K562 (cell line): ENCODE measurements at regions not wholly inside any gene's neighbourhood (a gene's known extent, or its start where the extent isn't known, plus 50 kb on each side); places are given as distances from the start of the nearest gene placed in this dataset.

Experiments
- ATAC-seq: fragments of 200-7000 bp; cut with Tn5 transposase; 3 replicates; pipeline ENCODE4 v1.9.1; 2020; ENCODE audit warnings: moderate library complexity
- BruUV-seq: library from RNA; stranded (reverse); fragments of 400-500 nt; replicated peaks from 2 replicates; lab custom pipeline; 2021; lab: Mats Ljungman, UMichigan
- CTCF ChIA-PET: fragments of 300-600 bp; formaldehyde crosslinking; extraction: SDS; loops from one replicate; lab custom pipeline; 2021; ENCODE audit warnings: low intra/inter-chr PET ratio; lab: Yijun Ruan, JAX
- POLR2A ChIA-PET: fragments of 300-600, 350-650 bp; sonication (Branson Sonifier 250); formaldehyde crosslinking; extraction: SDS; loops from one replicate; lab custom pipeline; 2021; ENCODE audit warnings: antibody characterized with exemption, inconsistent platforms; lab: Yijun Ruan, JAX
- DNase-seq, 4 experiments: peaks; one replicate each; pipeline versions ENCODE4 v3.0.0 to v3.0.0-alpha.2; 2011 to 2018; ENCODE audit warnings: low spot score in 3 of 4, mixed read lengths in 3 of 4; ENCODE audit errors: extremely low read depth in 1 of 4
- FAIRE-seq: peaks from 2 replicates; lab custom pipeline; 2011; peaks lifted over from hg19 to GRCh38; lab: Jason Lieb, UNC
- H2AFZ ChIP-seq: 2 replicates; pipeline ENCODE4 v1.6.0; 2011; ENCODE audit warnings: low read depth, low read length, control low read depth, inconsistent platforms
- H3K27ac ChIP-seq: fragments of 200-600 bp; 3 replicates; pipeline ENCODE4 v1.8.0; 2011; ENCODE audit warnings: low read depth, mild to moderate bottlenecking, control low read depth, inconsistent platforms, low read length, moderate library complexity, mixed read lengths; ENCODE audit errors: extremely low read depth
- H3K27me3 ChIP-seq, 2 experiments: fragments of 300-600 bp in 1 of 2; 2 replicates in 1 of 2; 3 replicates in 1 of 2; pipeline versions ENCODE4 v1.6.0 to v1.8.0; 2011; ENCODE audit warnings: inconsistent platforms in 2 of 2, low read length in 2 of 2, mild to moderate bottlenecking in 1 of 2, mixed read lengths in 1 of 2, moderate library complexity in 1 of 2; ENCODE audit not compliant: control insufficient read depth in 2 of 2, insufficient read depth in 2 of 2
- H3K36me3 ChIP-seq: fragments of 300-600 bp; 3 replicates; pipeline ENCODE4 v1.8.0; 2011; ENCODE audit warnings: mild to moderate bottlenecking, low read length, inconsistent platforms; ENCODE audit not compliant: control insufficient read depth, insufficient read depth
- H3K4me1 ChIP-seq, 2 experiments: fragments of 200-600 bp in 1 of 2; replicated peaks in 1 of 2; 2 replicates in 1 of 2; 3 replicates in 1 of 2; pipeline versions ENCODE4 v1.5.1 to v1.8.0; 2011; ENCODE audit warnings: inconsistent platforms in 2 of 2, low read length in 2 of 2, mild to moderate bottlenecking in 1 of 2, mixed read lengths in 1 of 2, moderate library complexity in 1 of 2; ENCODE audit not compliant: control insufficient read depth in 2 of 2, insufficient read depth in 2 of 2
- H3K4me2 ChIP-seq: 2 replicates; pipeline ENCODE4 v1.6.1; 2011; ENCODE audit warnings: low read length, control low read depth, inconsistent platforms, mixed read lengths; ENCODE audit not compliant: insufficient read depth
- H3K4me3 ChIP-seq: fragments of 200-600 bp; sonication (generic), shearing (Covaris generic); 2 replicates; pipeline ENCODE4 v1.5.1; 2016; ENCODE audit warnings: control low read depth, inconsistent platforms
- H3K79me2 ChIP-seq: fragments of 200-600 bp; 3 replicates; pipeline ENCODE4 v1.8.0; 2011; ENCODE audit warnings: low read length, inconsistent platforms; ENCODE audit not compliant: control insufficient read depth, insufficient read depth
- H3K9ac ChIP-seq, 2 experiments: 2 replicates each; pipeline versions ENCODE4 v1.6.0 to v1.6.1; 2011; ENCODE audit warnings: low read depth in 2 of 2, low read length in 2 of 2, control low read depth in 1 of 2, inconsistent platforms in 1 of 2, mild to moderate bottlenecking in 1 of 2, mixed read lengths in 1 of 2; ENCODE audit not compliant: insufficient read depth in 1 of 2
- H3K9me1 ChIP-seq: one replicate; pipeline ENCODE4 v1.6.0; 2011; ENCODE audit warnings: inconsistent platforms, mild to moderate bottlenecking, low read length, moderate library complexity; ENCODE audit not compliant: control insufficient read depth, insufficient read depth
- H3K9me3 ChIP-seq: replicated peaks from 2 replicates; pipeline ENCODE4 v1.5.1; 2011; ENCODE audit warnings: low read depth, low read length, inconsistent platforms; ENCODE audit not compliant: control insufficient read depth, insufficient read depth
- H4K20me1 ChIP-seq: replicated peaks from 2 replicates; pipeline ENCODE4 v1.6.1; 2011; ENCODE audit warnings: low read length, inconsistent platforms, mixed read lengths; ENCODE audit not compliant: control insufficient read depth, insufficient read depth
- ARID1B ChIP-seq: fragments of 450-650 bp; IDR thresholded peaks from 2 replicates; pipeline ENCODE4 v1.6.1; 2016; ENCODE audit warnings: antibody characterized with exemption, mild to moderate bottlenecking, inconsistent platforms
- CBFA2T2 ChIP-seq: fragments of 450-650 bp; conservative IDR thresholded peaks from 2 replicates; pipeline ENCODE4 v1.6.1; 2017; ENCODE audit warnings: mild to moderate bottlenecking
- MEF2D ChIP-seq: conservative IDR thresholded peaks from 2 replicates; pipeline ENCODE4 v1.6.1; 2016; ENCODE audit warnings: low read depth, missing genetic modification characterization, missing compliant biosample characterization
- NR3C1 ChIP-seq: sonication (generic); formaldehyde crosslinking; IDR thresholded peaks from 2 replicates; pipeline ENCODE4 v1.8.1; 2022; ENCODE audit warnings: missing genetic modification reagents
- SMC3 ChIP-seq: conservative IDR thresholded peaks from 2 replicates; pipeline ENCODE4 v1.6.1; 2011; ENCODE audit warnings: low read depth, low read length, improper control_type of control experiment; ENCODE audit not compliant: insufficient read depth
- U2AF2 ChIP-seq: fragments of 200-400 bp; formaldehyde crosslinking; optimal IDR thresholded peaks from 2 replicates; pipeline ENCODE3; 2017; ENCODE audit warnings: low read depth, mild to moderate bottlenecking, low read length
- ZFP1 ChIP-seq: fragments of 450-650 bp; formaldehyde crosslinking; IDR thresholded peaks from 2 replicates; pipeline ENCODE4 v1.4.0; 2020; ENCODE audit warnings: mild to moderate bottlenecking, mixed read lengths
- ZNF12 ChIP-seq: sonication (generic); formaldehyde crosslinking; IDR thresholded peaks from 2 replicates; pipeline ENCODE4 v1.4.0; 2020; ENCODE audit warnings: mild to moderate bottlenecking, missing genetic modification reagents
- ZNF780A ChIP-seq: fragments of 250-450 bp; sonication (Bioruptor Pico); IDR thresholded peaks from 2 replicates; pipeline ENCODE4 v1.5.0; 2021; ENCODE audit warnings: mild to moderate bottlenecking
- WGBS: fragments of 100-300 bp; shearing (Covaris generic); methylation state at CpG from one replicate; pipeline ENCODE4 v1.1.6; 2016; ENCODE audit warnings: low coverage, mixed read lengths; ENCODE audit not compliant: insufficient coverage; ENCODE audit errors: missing lambda C conversion rate; 5-methylcytosine and 5-hydroxymethylcytosine counted together
- in situ Hi-C: fragments of 300-500 bp; cut with MboI; formaldehyde crosslinking; loops from 4 replicates; pipeline ENCODE4 v1.15.0; 2018; ENCODE audit warnings: inconsistent platforms, mixed read lengths
- intact Hi-C: fragments of 100-400 bp; cut with micrococcal nuclease; formaldehyde crosslinking; loops from 2 replicates; pipeline ENCODE4 v1.14.2; 2022

GRCh38 chr12:4822572-4822971, 87.1 kb upstream of the KCNA1 start:
- 0% methylated on average over 10 of the region's 11 CpGs for WGBS
- H3K27ac ChIP-seq, result no peak overlapping the region
- no peak for TF ChIP-seq ZFP1 (CRISPR knock-in tag)
- no peak for TF ChIP-seq CBFA2T2
- no peak for TF ChIP-seq SMC3
- TF ChIP-seq ZNF12 (CRISPR knock-in tag), result no peak
- no peak for TF ChIP-seq U2AF2
- TF ChIP-seq ARID1B, result no peak
- TF ChIP-seq ZNF780A (CRISPR knock-in tag), result no peak
- no peak for TF ChIP-seq MEF2D (tag)
- no peak for TF ChIP-seq NR3C1 (CRISPR knock-in tag)
- TF ChIP-seq, all 486 proteins: peak for 0
- Histone ChIP-seq H2AFZ (no peak overlapping the region), H3K9me1 (no peaks in the 10 kb centered on the region), H3K9ac (no peak overlapping the region), H3K79me2 (no peaks in the 10 kb centered on the region), H4K20me1 (no peaks in the 10 kb centered on the region; the same call in 1 of the 2 replicates), H3K4me1 (no peaks in the 10 kb centered on the region), H3K27me3 (peaks cover 0 to 11% of the 10 kb centered on the region in 2 experiments; a peak in 1 of 5 replicates), H3K4me2 (no peak overlapping the region), H3K36me3 (no peaks in the 10 kb centered on the region), H3K9me3 (no peaks in the 10 kb centered on the region), H3K4me3 (no peak overlapping the region)
- DNase-seq, result no peak
- POLR2A ChIA-PET, result no interaction called here
- in situ Hi-C loops, result no loop called here
- CTCF ChIA-PET, result no interaction called here
- BruUV-seq, result no TSS peak
- no peak for FAIRE-seq
- intact Hi-C loops, result no loop called here
- ATAC-seq, result no peak
